ENCODE measurements at regions not wholly inside any gene's neighbourhood (a gene's known extent, or its start where the extent isn't known, plus 50 kb on each side); places are given as distances from the start of the nearest gene placed in this dataset.
"Not testable (repeated sequence)": the region's sequence is repeated elsewhere in the genome, so short reads cannot be mapped to it uniquely, and the experiment has no call there.

DNA sequence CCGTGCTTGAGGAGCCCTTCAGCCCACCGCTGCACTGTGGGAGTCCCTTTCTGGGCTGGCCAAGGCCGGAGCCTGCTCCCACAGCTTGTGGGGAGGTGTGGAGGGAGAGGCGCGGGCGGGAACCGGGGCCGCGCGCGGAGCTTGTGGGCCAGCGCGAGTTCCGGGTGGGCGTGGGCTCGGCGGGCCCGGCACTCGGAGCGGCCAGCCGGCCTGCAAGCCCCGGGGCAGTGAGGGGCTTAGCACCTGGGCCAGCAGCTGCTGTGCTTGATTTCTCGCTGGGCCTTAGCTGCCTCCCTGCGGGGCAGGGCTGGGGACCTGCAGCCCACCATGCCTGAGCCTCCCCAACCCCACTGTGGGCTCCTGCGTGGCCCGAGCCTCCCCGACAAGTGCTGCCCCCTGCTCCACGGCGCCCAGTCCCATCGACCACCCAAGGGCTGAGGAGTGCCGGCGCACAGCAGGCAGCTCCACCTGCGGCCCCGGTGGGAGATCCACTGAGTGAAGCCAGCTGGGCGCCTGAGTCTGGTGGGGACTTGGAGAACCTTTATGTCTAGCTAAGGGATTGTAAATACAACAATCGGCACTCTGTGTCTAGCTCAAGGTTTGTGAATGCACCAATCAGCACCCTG, 79.0 kb upstream of the KCNAB1 start:
- TF ChIP-seq, protein P1, sequence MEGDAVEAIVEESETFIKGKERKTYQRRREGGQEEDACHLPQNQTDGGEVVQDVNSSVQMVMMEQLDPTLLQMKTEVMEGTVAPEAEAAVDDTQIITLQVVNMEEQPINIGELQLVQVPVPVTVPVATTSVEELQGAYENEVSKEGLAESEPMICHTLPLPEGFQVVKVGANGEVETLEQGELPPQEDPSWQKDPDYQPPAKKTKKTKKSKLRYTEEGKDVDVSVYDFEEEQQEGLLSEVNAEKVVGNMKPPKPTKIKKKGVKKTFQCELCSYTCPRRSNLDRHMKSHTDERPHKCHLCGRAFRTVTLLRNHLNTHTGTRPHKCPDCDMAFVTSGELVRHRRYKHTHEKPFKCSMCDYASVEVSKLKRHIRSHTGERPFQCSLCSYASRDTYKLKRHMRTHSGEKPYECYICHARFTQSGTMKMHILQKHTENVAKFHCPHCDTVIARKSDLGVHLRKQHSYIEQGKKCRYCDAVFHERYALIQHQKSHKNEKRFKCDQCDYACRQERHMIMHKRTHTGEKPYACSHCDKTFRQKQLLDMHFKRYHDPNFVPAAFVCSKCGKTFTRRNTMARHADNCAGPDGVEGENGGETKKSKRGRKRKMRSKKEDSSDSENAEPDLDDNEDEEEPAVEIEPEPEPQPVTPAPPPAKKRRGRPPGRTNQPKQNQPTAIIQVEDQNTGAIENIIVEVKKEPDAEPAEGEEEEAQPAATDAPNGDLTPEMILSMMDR (IDR thresholded peaks at IDR 0.05) = not testable (repeated sequence)
- TF ChIP-seq EZH2, EZH2phosphoT487 (IDR thresholded peaks at IDR 0.05): not testable (repeated sequence)
